Nephron progenitor cell (in vitro differentiated cells): ENCODE measurements at regions not wholly inside any gene's neighbourhood (a gene's known extent, or its start where the extent isn't known, plus 50 kb on each side); places are given as distances from the start of the nearest gene placed in this dataset.

Experiments
- DNase-seq: peaks from one replicate; pipeline ENCODE4 v3.0.0; 2021
- H3K27ac Mint-ChIP-seq: 2 replicates; pipeline ENCODE4 v1.8.0; 2021; ENCODE audit warnings: mild to moderate bottlenecking, moderate library complexity, mixed read lengths
- H3K27me3 Mint-ChIP-seq: 2 replicates; pipeline ENCODE4 v1.8.0; 2021; ENCODE audit warnings: mild to moderate bottlenecking, low read depth, mixed read lengths; ENCODE audit not compliant: poor library complexity
- H3K36me3 Mint-ChIP-seq: 2 replicates; pipeline ENCODE4 v1.8.0; 2021; ENCODE audit warnings: low read depth, mixed read lengths
- H3K4me1 Mint-ChIP-seq: 2 replicates; pipeline ENCODE4 v1.8.0; 2021; ENCODE audit warnings: mixed read lengths
- H3K4me3 Mint-ChIP-seq: 2 replicates; pipeline ENCODE4 v1.8.0; 2021; ENCODE audit warnings: mild to moderate bottlenecking, moderate library complexity, mixed read lengths
- H3K9me3 Mint-ChIP-seq: 2 replicates; pipeline ENCODE4 v1.8.0; 2021; ENCODE audit warnings: mild to moderate bottlenecking, moderate library complexity, mixed read lengths
- TF ChIP-seq, protein P1 (sequence below): fragments of 200-600 bp; sonication (generic); IDR thresholded peaks from 2 replicates; pipeline ENCODE4 v1.5.0; 2021; ENCODE audit warnings: antibody characterized with exemption

DNA sequence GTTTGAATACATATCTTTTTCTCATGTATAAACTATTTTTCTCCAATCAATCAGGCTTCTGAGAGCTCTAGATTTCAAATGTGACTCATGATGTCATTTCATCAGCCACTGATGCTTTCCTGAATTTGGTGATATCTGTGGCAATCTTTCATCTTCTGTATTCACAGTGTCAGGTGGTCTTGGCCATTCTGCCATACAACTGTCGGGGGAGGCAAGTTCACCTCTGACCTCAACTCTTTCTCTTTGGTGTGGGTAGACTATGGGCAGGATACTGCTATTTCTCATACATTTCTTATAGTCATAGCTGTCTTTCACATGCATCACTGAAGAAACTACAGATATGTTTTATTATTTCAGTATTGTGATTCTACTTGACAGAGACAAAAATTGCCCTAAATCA is 414.1 kb upstream of the MEF2C start:
- Mint-ChIP-seq H3K27ac (no peak overlapping the region), H3K36me3 (no peaks in the 10 kb centered on the region), H3K27me3 (no peaks in the 10 kb centered on the region), H3K4me1 (no peaks in the 10 kb centered on the region), H3K9me3 (no peaks in the 10 kb centered on the region), H3K4me3 (no peak overlapping the region)
- no peak for DNase-seq
- TF ChIP-seq, protein P1, sequence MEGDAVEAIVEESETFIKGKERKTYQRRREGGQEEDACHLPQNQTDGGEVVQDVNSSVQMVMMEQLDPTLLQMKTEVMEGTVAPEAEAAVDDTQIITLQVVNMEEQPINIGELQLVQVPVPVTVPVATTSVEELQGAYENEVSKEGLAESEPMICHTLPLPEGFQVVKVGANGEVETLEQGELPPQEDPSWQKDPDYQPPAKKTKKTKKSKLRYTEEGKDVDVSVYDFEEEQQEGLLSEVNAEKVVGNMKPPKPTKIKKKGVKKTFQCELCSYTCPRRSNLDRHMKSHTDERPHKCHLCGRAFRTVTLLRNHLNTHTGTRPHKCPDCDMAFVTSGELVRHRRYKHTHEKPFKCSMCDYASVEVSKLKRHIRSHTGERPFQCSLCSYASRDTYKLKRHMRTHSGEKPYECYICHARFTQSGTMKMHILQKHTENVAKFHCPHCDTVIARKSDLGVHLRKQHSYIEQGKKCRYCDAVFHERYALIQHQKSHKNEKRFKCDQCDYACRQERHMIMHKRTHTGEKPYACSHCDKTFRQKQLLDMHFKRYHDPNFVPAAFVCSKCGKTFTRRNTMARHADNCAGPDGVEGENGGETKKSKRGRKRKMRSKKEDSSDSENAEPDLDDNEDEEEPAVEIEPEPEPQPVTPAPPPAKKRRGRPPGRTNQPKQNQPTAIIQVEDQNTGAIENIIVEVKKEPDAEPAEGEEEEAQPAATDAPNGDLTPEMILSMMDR: no peak

- DNase-seq: no peak
- no peaks in the 10 kb centered on the region for H3K27me3 Mint-ChIP-seq
- no peak overlapping the region for H3K27ac Mint-ChIP-seq
- H3K4me3 Mint-ChIP-seq: no peak overlapping the region
- H3K9me3 Mint-ChIP-seq: no peaks in the 10 kb centered on the region
- peaks cover 5% of the 10 kb centered on the region for H3K4me1 Mint-ChIP-seq
- H3K36me3 Mint-ChIP-seq: no peaks in the 10 kb centered on the region
- TF ChIP-seq, protein P1: no peak
Measured at GRCh38 chr5:89293810-89294209, 410.8 kb upstream of the MEF2C start.

DNA sequence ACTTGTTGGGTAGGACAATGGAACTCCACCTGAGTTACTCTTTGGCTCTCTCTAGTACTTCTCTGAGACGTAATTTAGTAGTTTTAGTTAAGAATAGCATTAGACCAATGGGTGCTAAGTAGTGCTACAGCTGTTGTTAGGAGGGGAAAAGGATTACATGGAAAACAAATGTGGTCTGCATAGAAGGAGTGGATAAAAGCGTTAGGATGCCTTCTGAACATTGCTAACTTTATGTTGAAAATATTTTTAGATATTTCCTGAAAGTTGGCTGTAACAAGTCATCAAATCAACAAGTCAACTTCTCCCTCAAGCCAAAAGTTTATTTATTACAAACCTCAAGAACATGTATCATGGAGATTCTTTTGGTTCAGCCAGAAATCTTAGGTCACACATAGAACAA is 409.5 kb upstream of the MEF2C start:
- H3K36me3 Mint-ChIP-seq: no peaks in the 10 kb centered on the region
- H3K27me3 Mint-ChIP-seq: no peaks in the 10 kb centered on the region
- no peak overlapping the region for H3K4me3 Mint-ChIP-seq
- no peak for DNase-seq
- H3K27ac Mint-ChIP-seq: no peak overlapping the region
- TF ChIP-seq, protein P1: no peak
- H3K9me3 Mint-ChIP-seq: no peaks in the 10 kb centered on the region
- peaks cover 5% of the 10 kb centered on the region for H3K4me1 Mint-ChIP-seq

- H3K9me3 Mint-ChIP-seq: no peaks in the 10 kb centered on the region
Measured at GRCh38 chr5:89289604-89290003, 406.6 kb upstream of the MEF2C start.

DNA sequence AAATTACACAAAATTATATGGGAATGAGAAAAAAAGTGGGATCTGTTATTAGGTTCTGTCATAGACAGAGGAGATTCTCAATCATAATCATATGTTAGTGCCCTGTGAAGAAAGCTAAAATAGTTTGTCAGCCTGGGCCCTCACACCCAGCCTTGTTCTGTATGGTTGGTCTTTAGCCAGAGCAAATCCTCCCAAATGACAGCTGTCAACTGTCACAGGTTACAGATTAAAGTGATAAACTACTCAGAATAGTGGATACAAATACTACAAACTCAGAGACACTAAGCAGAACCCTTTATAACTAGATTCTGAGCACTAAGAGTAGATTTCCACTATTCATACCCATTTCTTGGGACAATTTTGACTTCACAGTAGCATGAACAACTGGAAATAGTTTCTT is 405.0 kb upstream of the MEF2C start:
- H3K36me3 Mint-ChIP-seq: no peaks in the 10 kb centered on the region
- H3K9me3 Mint-ChIP-seq: no peaks in the 10 kb centered on the region
- no peak for DNase-seq
- no peak overlapping the region for H3K4me3 Mint-ChIP-seq
- H3K4me1 Mint-ChIP-seq: peaks cover 5% of the 10 kb centered on the region
- TF ChIP-seq, protein P1: no peak
- H3K27ac Mint-ChIP-seq: no peak overlapping the region
- no peaks in the 10 kb centered on the region for H3K27me3 Mint-ChIP-seq

More at GRCh38 chr5:89289604-89290003, 406.6 kb upstream of the MEF2C start:
- H3K4me1 Mint-ChIP-seq: peaks cover 5% of the 10 kb centered on the region
- H3K36me3 Mint-ChIP-seq: no peaks in the 10 kb centered on the region
- no peak overlapping the region for H3K27ac Mint-ChIP-seq
- DNase-seq: no peak
- TF ChIP-seq, protein P1: no peak
- H3K27me3 Mint-ChIP-seq: no peaks in the 10 kb centered on the region
- no peak overlapping the region for H3K4me3 Mint-ChIP-seq

GRCh38 chr5:89286320-89286719 is 403.3 kb upstream of the MEF2C start:
- Mint-ChIP-seq H3K4me1 (peaks cover 18% of the 10 kb centered on the region), H3K27ac (no peak overlapping the region), H3K27me3 (peaks cover 3% of the 10 kb centered on the region), H3K9me3 (no peaks in the 10 kb centered on the region), H3K36me3 (no peaks in the 10 kb centered on the region), H3K4me3 (no peak overlapping the region)
- TF ChIP-seq, protein P1: no peak
- no peak for DNase-seq
